Gastrocnemius medialis (tissue), 4 donors: ENCODE measurements at regions not wholly inside any gene's neighbourhood (a gene's known extent, or its start where the extent isn't known, plus 50 kb on each side); places are given as distances from the start of the nearest gene placed in this dataset.
"Not testable (repeated sequence)": the region's sequence is repeated elsewhere in the genome, so short reads cannot be mapped to it uniquely, and the experiment has no call there.

Experiments used
- CTCF ChIP-seq, 5 experiments: fragments of 450-650 bp in 3 of 5; fragments of 200-600 bp in 2 of 5; sonication (generic) in 2 of 5; IDR thresholded peaks in 4 of 5; conservative IDR thresholded peaks in 1 of 5; 1 replicate in 4 of 5; 2 replicates in 1 of 5; pipeline ENCODE4 v1.5.1; 2016 to 2019; ENCODE audit warnings: antibody characterized with exemption in 5 of 5, mild to moderate bottlenecking in 3 of 5, moderate library complexity in 3 of 5
- POLR2A ChIP-seq, 2 donors: fragments of 450-650 bp; IDR thresholded peaks; one replicate each; pipeline ENCODE4 v1.6.1; 2017; ENCODE audit warnings: antibody characterized with exemption in 2 of 2, mild to moderate bottlenecking in 2 of 2, moderate library complexity in 2 of 2

GRCh38 chr6:102722086-102722485 lies 1328.6 kb downstream of the GRIK2 start:
- not testable (repeated sequence) for TF ChIP-seq POLR2A (IDR thresholded peaks at IDR 0.05); CTCF (IDR thresholded peaks at IDR 0.05 in 4 of 5, conservative IDR thresholded peaks at IDR 0.05 in 1 of 5)
